ENCODE measurements at regions not wholly inside any gene's neighbourhood (a gene's known extent, or its start where the extent isn't known, plus 50 kb on each side); places are given as distances from the start of the nearest gene placed in this dataset.

GRCh38 chr7:116436305-116436826 lies 63.2 kb upstream of the CAV2 start:
- Histone ChIP-seq H2AFZ (ENCODE audit: low read length) (no peak overlapping the region), H3K27me3 (replicated peaks; ENCODE audit: insufficient read depth, low read length) (no peaks in the 10 kb centered on the region), H3K4me3 (ENCODE audit: low read length) (no peak overlapping the region), H4K20me1 (ENCODE audit: insufficient read depth, low read length) (no peaks in the 10 kb centered on the region), H3K79me2 (ENCODE audit: low read length) (no peaks in the 10 kb centered on the region), H3K4me2 (ENCODE audit: low read depth, low read length) (no peak overlapping the region), H3K27ac (ENCODE audit: low read length) (no peak overlapping the region), H3K9me2 (replicated peaks; ENCODE audit: insufficient read depth, low read length) (no peaks in the 10 kb centered on the region), H3K4me1 (ENCODE audit: low read length) (no peaks in the 10 kb centered on the region), H3K36me3 (replicated peaks; ENCODE audit: insufficient read depth, low read length) (no peaks in the 10 kb centered on the region), H3F3A (ENCODE audit: insufficient read depth, low read length) (no peaks in the 10 kb centered on the region), H3K9ac (ENCODE audit: low read length) (no peak overlapping the region), H3K9me3 (replicated peaks; ENCODE audit: insufficient read depth, low read length) (no peaks in the 10 kb centered on the region)
- DNase-seq, result no peak
- no peak for TF ChIP-seq EZH2phosphoT487 (IDR thresholded peaks at IDR 0.05; ENCODE audit: low read length)
- no peak for TF ChIP-seq CTCF (IDR thresholded peaks at IDR 0.05; ENCODE audit: low read length)
- no peak for TF ChIP-seq EZH2 (optimal IDR thresholded peaks at IDR 0.05; ENCODE audit: low read depth, low read length)

GRCh38 chr7:116438267-116438666 lies 61.3 kb upstream of the CAV2 start:
- Histone ChIP-seq H3K36me3 (replicated peaks; ENCODE audit: insufficient read depth, low read length) (no peaks in the 10 kb centered on the region), H3K27me3 (replicated peaks; ENCODE audit: insufficient read depth, low read length) (no peaks in the 10 kb centered on the region), H3F3A (ENCODE audit: insufficient read depth, low read length) (no peaks in the 10 kb centered on the region), H2AFZ (ENCODE audit: low read length) (no peak overlapping the region), H3K9me2 (replicated peaks; ENCODE audit: insufficient read depth, low read length) (no peaks in the 10 kb centered on the region), H3K9ac (ENCODE audit: low read length) (no peak overlapping the region), H4K20me1 (ENCODE audit: insufficient read depth, low read length) (no peaks in the 10 kb centered on the region), H3K4me2 (ENCODE audit: low read depth, low read length) (no peak overlapping the region), H3K9me3 (replicated peaks; ENCODE audit: insufficient read depth, low read length) (no peaks in the 10 kb centered on the region), H3K4me3 (ENCODE audit: low read length) (no peak overlapping the region), H3K79me2 (ENCODE audit: low read length) (no peaks in the 10 kb centered on the region), H3K27ac (ENCODE audit: low read length) (no peak overlapping the region), H3K4me1 (ENCODE audit: low read length) (no peaks in the 10 kb centered on the region)
- TF ChIP-seq EZH2 (optimal IDR thresholded peaks at IDR 0.05; ENCODE audit: low read depth, low read length) (no peak), EZH2phosphoT487 (IDR thresholded peaks at IDR 0.05; ENCODE audit: low read length) (no peak), CTCF (IDR thresholded peaks at IDR 0.05; ENCODE audit: low read length) (no peak)
- no peak for DNase-seq

GRCh38 chr7:116439005-116439404 lies 60.5 kb upstream of the CAV2 start:
- Histone ChIP-seq H3K27ac (ENCODE audit: low read length) (no peak overlapping the region), H3K4me2 (ENCODE audit: low read depth, low read length) (no peak overlapping the region), H3K36me3 (replicated peaks; ENCODE audit: insufficient read depth, low read length) (no peaks in the 10 kb centered on the region), H3K4me3 (ENCODE audit: low read length) (no peak overlapping the region), H3K9ac (ENCODE audit: low read length) (no peak overlapping the region), H3F3A (ENCODE audit: insufficient read depth, low read length) (no peaks in the 10 kb centered on the region), H2AFZ (ENCODE audit: low read length) (no peak overlapping the region), H3K79me2 (ENCODE audit: low read length) (no peaks in the 10 kb centered on the region), H3K4me1 (ENCODE audit: low read length) (no peaks in the 10 kb centered on the region), H3K9me3 (replicated peaks; ENCODE audit: insufficient read depth, low read length) (no peaks in the 10 kb centered on the region), H3K9me2 (replicated peaks; ENCODE audit: insufficient read depth, low read length) (no peaks in the 10 kb centered on the region), H4K20me1 (ENCODE audit: insufficient read depth, low read length) (no peaks in the 10 kb centered on the region), H3K27me3 (replicated peaks; ENCODE audit: insufficient read depth, low read length) (no peaks in the 10 kb centered on the region)
- TF ChIP-seq CTCF (IDR thresholded peaks at IDR 0.05; ENCODE audit: low read length) (no peak), EZH2phosphoT487 (IDR thresholded peaks at IDR 0.05; ENCODE audit: low read length) (no peak), EZH2 (optimal IDR thresholded peaks at IDR 0.05; ENCODE audit: low read depth, low read length) (no peak)
- DNase-seq, result no peak
